ENCODE measurements at regions not wholly inside any gene's neighbourhood (a gene's known extent, or its start where the extent isn't known, plus 50 kb on each side); places are given as distances from the start of the nearest gene placed in this dataset.

GRCh38 chr5:26568316-26568715, 470.1 kb downstream of the CDH9 start:
- TF ChIP-seq CTCF (IDR thresholded peaks at IDR 0.05) (no peak), POLR2A (IDR thresholded peaks at IDR 0.05) (no peak)
